CD14-positive monocyte (primary cell): ENCODE measurements at regions not wholly inside any gene's neighbourhood (a gene's known extent, or its start where the extent isn't known, plus 50 kb on each side); places are given as distances from the start of the nearest gene placed in this dataset.

Source experiments
- DNase-seq, 3 donors: peaks; one replicate each; pipeline ENCODE4 v3.0.0-alpha.2; 2011 to 2022
- H2AFZ ChIP-seq: 2 replicates; pipeline ENCODE4 v1.6.0; 2012; ENCODE audit warnings: mild to moderate bottlenecking, low read depth, low read length, inconsistent platforms; ENCODE audit not compliant: insufficient read depth, poor library complexity, severe bottlenecking
- H3K27ac ChIP-seq, 2 donors: 1 replicate in 1 of 2; 2 replicates in 1 of 2; pipeline ENCODE4 v1.5.1; 2012 to 2013; ENCODE audit warnings: low read length in 2 of 2, control low read depth in 1 of 2, inconsistent platforms in 1 of 2, low read depth in 1 of 2, mild to moderate bottlenecking in 1 of 2
- H3K27me3 ChIP-seq, 2 donors: one replicate each; pipeline versions ENCODE4 v1.6.0 to v1.6.1; 2011 to 2013; ENCODE audit warnings: low read length in 2 of 2; ENCODE audit not compliant: control insufficient read depth in 2 of 2, insufficient read depth in 2 of 2
- H3K36me3 ChIP-seq, 2 donors: replicated peaks in 1 of 2; 1 replicate in 1 of 2; 2 replicates in 1 of 2; pipeline versions ENCODE4 v1.5.1 to v1.6.1; 2012 to 2013; ENCODE audit warnings: low read length in 2 of 2, control low read depth in 1 of 2, inconsistent platforms in 1 of 2, mild to moderate bottlenecking in 1 of 2; ENCODE audit not compliant: insufficient read depth in 2 of 2, control insufficient read depth in 1 of 2
- H3K4me1 ChIP-seq, 2 donors: 1 replicate in 1 of 2; 2 replicates in 1 of 2; pipeline versions ENCODE4 v1.5.1 to v1.6.1; 2012 to 2013; ENCODE audit warnings: low read length in 2 of 2, control low read depth in 1 of 2, inconsistent platforms in 1 of 2, mild to moderate bottlenecking in 1 of 2, moderate library complexity in 1 of 2; ENCODE audit not compliant: insufficient read depth in 2 of 2, control insufficient read depth in 1 of 2
- H3K4me2 ChIP-seq: replicated peaks from 2 replicates; pipeline ENCODE3; 2012; ENCODE audit warnings: low read length, moderate library complexity, mild to moderate bottlenecking; ENCODE audit not compliant: poor library complexity, severe bottlenecking; ENCODE audit errors: extremely low read depth
- H3K4me3 ChIP-seq, 3 experiments: fragments of 200-600 bp in 1 of 3; sonication (generic) in 1 of 3; replicated peaks in 1 of 3; 1 replicate in 2 of 3; 2 replicates in 1 of 3; pipeline ENCODE4 v1.5.1; 2011 to 2013; ENCODE audit warnings: low read length in 3 of 3, mild to moderate bottlenecking in 3 of 3, control low read depth in 2 of 3, low read depth in 2 of 3, inconsistent platforms in 1 of 3, moderate library complexity in 1 of 3
- H3K79me2 ChIP-seq: 2 replicates; pipeline ENCODE4 v1.6.0; 2012; ENCODE audit warnings: mild to moderate bottlenecking, control low read depth, inconsistent platforms, low read length, moderate library complexity; ENCODE audit not compliant: insufficient read depth
- H3K9ac ChIP-seq: 2 replicates; pipeline ENCODE4 v1.6.0; 2017; ENCODE audit warnings: low read length, mild to moderate bottlenecking; ENCODE audit not compliant: insufficient read depth, poor library complexity, severe bottlenecking
- H3K9me3 ChIP-seq, 2 donors: replicated peaks in 1 of 2; 1 replicate in 1 of 2; 2 replicates in 1 of 2; pipeline versions ENCODE4 v1.5.1 to v1.6.1; 2012 to 2013; ENCODE audit warnings: low read length in 2 of 2, control low read depth in 1 of 2; ENCODE audit not compliant: control insufficient read depth in 1 of 2, insufficient read depth in 1 of 2
- H4K20me1 ChIP-seq: 2 replicates; pipeline ENCODE4 v1.6.0; 2012; ENCODE audit warnings: mild to moderate bottlenecking, low read length, control low read depth, moderate library complexity; ENCODE audit not compliant: insufficient read depth
- H3K27ac Mint-ChIP-seq, 7 donors: one replicate each; pipeline ENCODE4 v1.8.0; 2020; ENCODE audit warnings: mild to moderate bottlenecking in 7 of 7, mixed read lengths in 7 of 7, moderate library complexity in 6 of 7, inconsistent platforms in 2 of 7
- H3K27me3 Mint-ChIP-seq, 3 donors: one replicate each; pipeline ENCODE4 v1.8.0; 2021 to 2022; ENCODE audit warnings: low read depth in 3 of 3, mild to moderate bottlenecking in 3 of 3, mixed read lengths in 3 of 3, moderate library complexity in 3 of 3, inconsistent platforms in 1 of 3
- H3K36me3 Mint-ChIP-seq, 2 donors: one replicate each; pipeline ENCODE4 v1.8.0; 2020; ENCODE audit warnings: mixed read lengths in 2 of 2, inconsistent platforms in 1 of 2, mild to moderate bottlenecking in 1 of 2
- H3K4me1 Mint-ChIP-seq: one replicate; pipeline ENCODE4 v1.8.0; 2020; ENCODE audit warnings: mild to moderate bottlenecking, mixed read lengths
- H3K4me3 Mint-ChIP-seq, 2 donors: one replicate each; pipeline ENCODE4 v1.8.0; 2020; ENCODE audit warnings: mild to moderate bottlenecking in 2 of 2, mixed read lengths in 2 of 2, moderate library complexity in 1 of 2
- H3K9me3 Mint-ChIP-seq, 7 donors: one replicate each; pipeline ENCODE4 v1.8.0; 2020 to 2022; ENCODE audit warnings: mixed read lengths in 7 of 7, mild to moderate bottlenecking in 6 of 7, moderate library complexity in 6 of 7, inconsistent platforms in 2 of 7
- WGBS: methylation state at CpG from one replicate; pipeline ENCODE4 v1.1.5; 2013; ENCODE audit warnings: missing lambda C conversion rate; ENCODE audit not compliant: insufficient coverage; 5-methylcytosine and 5-hydroxymethylcytosine counted together
- intact Hi-C, 2 donors: fragments of 100-400 bp; cut with micrococcal nuclease; formaldehyde crosslinking; loops; one replicate each; pipeline versions ENCODE4 v1.15.0 to v1.15.1; 2023
- TF ChIP-seq, protein P1 (sequence below): fragments of 200-600 bp; IDR thresholded peaks from one replicate; pipeline ENCODE4 v1.8.0; 2022; ENCODE audit warnings: antibody characterized with exemption, mild to moderate bottlenecking

DNA sequence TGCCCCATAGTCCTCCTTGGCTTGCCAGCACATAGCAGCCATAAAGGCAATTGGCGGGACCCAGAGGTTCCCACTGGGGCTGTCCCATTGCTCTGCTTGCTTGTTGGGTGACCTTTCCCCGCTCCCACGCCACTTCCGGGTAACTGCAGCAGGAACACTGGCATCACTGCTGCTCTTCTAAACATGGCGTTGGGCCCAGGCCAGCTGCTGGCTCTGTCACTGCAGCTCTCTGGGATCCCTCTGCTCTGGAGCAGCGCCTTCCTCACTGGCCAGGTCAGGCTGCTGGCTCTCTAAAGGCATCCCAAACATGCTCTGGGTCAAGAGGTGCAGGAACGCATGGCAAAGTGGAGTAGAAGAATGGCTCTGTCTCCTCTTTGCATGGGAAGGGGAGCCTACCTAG is 92.9 kb downstream of the DRD1 start:
- Mint-ChIP-seq H3K4me3 (no peak overlapping the region), H3K27me3 (peaks cover 0 to 13% (median 3%) of the 10 kb centered on the region in 3 donors), H3K36me3 (no peaks in the 10 kb centered on the region), H3K9me3 (no peaks in the 10 kb centered on the region), H3K4me1 (no peaks in the 10 kb centered on the region), H3K27ac (no peak overlapping the region)
- no peaks in the 10 kb centered on the region for H3K4me1 ChIP-seq
- no peak overlapping the region for H2AFZ ChIP-seq
- H3K9me3 ChIP-seq, result no peaks in the 10 kb centered on the region
- TF ChIP-seq, protein P1, sequence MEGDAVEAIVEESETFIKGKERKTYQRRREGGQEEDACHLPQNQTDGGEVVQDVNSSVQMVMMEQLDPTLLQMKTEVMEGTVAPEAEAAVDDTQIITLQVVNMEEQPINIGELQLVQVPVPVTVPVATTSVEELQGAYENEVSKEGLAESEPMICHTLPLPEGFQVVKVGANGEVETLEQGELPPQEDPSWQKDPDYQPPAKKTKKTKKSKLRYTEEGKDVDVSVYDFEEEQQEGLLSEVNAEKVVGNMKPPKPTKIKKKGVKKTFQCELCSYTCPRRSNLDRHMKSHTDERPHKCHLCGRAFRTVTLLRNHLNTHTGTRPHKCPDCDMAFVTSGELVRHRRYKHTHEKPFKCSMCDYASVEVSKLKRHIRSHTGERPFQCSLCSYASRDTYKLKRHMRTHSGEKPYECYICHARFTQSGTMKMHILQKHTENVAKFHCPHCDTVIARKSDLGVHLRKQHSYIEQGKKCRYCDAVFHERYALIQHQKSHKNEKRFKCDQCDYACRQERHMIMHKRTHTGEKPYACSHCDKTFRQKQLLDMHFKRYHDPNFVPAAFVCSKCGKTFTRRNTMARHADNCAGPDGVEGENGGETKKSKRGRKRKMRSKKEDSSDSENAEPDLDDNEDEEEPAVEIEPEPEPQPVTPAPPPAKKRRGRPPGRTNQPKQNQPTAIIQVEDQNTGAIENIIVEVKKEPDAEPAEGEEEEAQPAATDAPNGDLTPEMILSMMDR, result no peak
- no peaks in the 10 kb centered on the region for H3K27me3 ChIP-seq
- no peak overlapping the region for H3K4me3 ChIP-seq
- 88% methylated on average over 7 of the region's 7 CpGs for WGBS
- H3K27ac ChIP-seq, result no peak overlapping the region
- H3K79me2 ChIP-seq, result no peaks in the 10 kb centered on the region
- H3K36me3 ChIP-seq, result no peaks in the 10 kb centered on the region
- intact Hi-C loops, result no loop called here
- no peaks in the 10 kb centered on the region for H4K20me1 ChIP-seq
- H3K9ac ChIP-seq, result no peak overlapping the region
- no peak overlapping the region for H3K4me2 ChIP-seq
- no peak for DNase-seq

DNA sequence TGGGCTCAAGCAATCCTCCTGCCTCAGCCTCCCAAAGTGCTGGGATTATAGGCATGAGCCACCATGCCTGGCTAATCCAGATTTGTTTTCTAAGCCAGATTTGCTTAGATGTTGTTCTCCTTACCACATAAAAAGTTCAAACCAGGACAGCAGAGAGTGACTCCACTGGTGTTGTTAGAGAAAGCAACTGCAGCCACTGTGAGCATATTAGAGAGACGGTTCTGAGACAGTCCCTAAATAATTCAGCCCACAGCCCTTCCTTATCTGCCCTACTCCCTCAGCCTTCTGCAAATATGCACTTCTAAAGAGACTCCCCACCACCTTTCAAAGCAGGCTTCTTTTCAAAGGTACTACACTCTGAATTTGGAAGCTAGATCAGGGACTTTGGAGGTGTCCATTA is 96.1 kb downstream of the DRD1 start:
- no peaks in the 10 kb centered on the region for H3K9me3 ChIP-seq
- no peaks in the 10 kb centered on the region for H3K79me2 ChIP-seq
- Mint-ChIP-seq H3K9me3 (peaks cover 0 to 5% (median 3%) of the 10 kb centered on the region in 7 donors), H3K4me3 (no peak overlapping the region), H3K27me3 (peaks cover 0 to 6% (median 3%) of the 10 kb centered on the region in 3 donors), H3K4me1 (no peaks in the 10 kb centered on the region), H3K36me3 (no peaks in the 10 kb centered on the region), H3K27ac (no peak overlapping the region)
- H3K9ac ChIP-seq, result no peak overlapping the region
- H3K4me1 ChIP-seq, result no peaks in the 10 kb centered on the region
- H2AFZ ChIP-seq, result no peak overlapping the region
- no peak overlapping the region for H3K27ac ChIP-seq
- H3K4me3 ChIP-seq, result no peak overlapping the region
- TF ChIP-seq, protein P1, result no peak
- DNase-seq, result no peak
- H3K36me3 ChIP-seq, result no peaks in the 10 kb centered on the region
- no CpG with 5 or more reads among the region's 1 CpG for WGBS
- H3K27me3 ChIP-seq, result no peaks in the 10 kb centered on the region
- H4K20me1 ChIP-seq, result no peaks in the 10 kb centered on the region
- H3K4me2 ChIP-seq, result no peak overlapping the region
- intact Hi-C loops, result no loop called here
